Esophagus muscularis mucosa (tissue), 4 donors: ENCODE measurements at regions not wholly inside any gene's neighbourhood (a gene's known extent, or its start where the extent isn't known, plus 50 kb on each side); places are given as distances from the start of the nearest gene placed in this dataset.
"Not testable (repeated sequence)": the region's sequence is repeated elsewhere in the genome, so short reads cannot be mapped to it uniquely, and the experiment has no call there.

Experiments
- DNase-seq: peaks from one replicate; pipeline ENCODE4 v3.0.0-alpha.2; 2017; ENCODE audit errors: extremely low spot score
- H3K27ac ChIP-seq, 4 donors: fragments of 200-600 bp; sonication (generic); replicated peaks in 1 of 4; 1 replicate in 3 of 4; 2 replicates in 1 of 4; pipeline ENCODE4 v1.5.1; 2016 to 2019; ENCODE audit warnings: mild to moderate bottlenecking in 1 of 4
- H3K27me3 ChIP-seq, 4 donors: fragments of 200-600 bp; sonication (generic); one replicate each; pipeline versions ENCODE4 v1.5.1 to v1.6.0; 2016 to 2019
- H3K36me3 ChIP-seq, 4 donors: fragments of 200-600 bp; sonication (generic); one replicate each; pipeline ENCODE4 v1.5.1; 2016 to 2019
- H3K4me1 ChIP-seq, 4 donors: fragments of 200-600 bp; sonication (generic); one replicate each; pipeline ENCODE4 v1.5.1; 2016 to 2019
- H3K4me3 ChIP-seq, 4 donors: fragments of 200-600 bp; sonication (generic); 1 replicate in 2 of 4; 2 replicates in 2 of 4; pipeline ENCODE4 v1.5.1; 2016 to 2019; ENCODE audit warnings: mild to moderate bottlenecking in 4 of 4, moderate library complexity in 1 of 4
- H3K9me3 ChIP-seq, 4 donors: fragments of 200-600 bp; sonication (generic); 1 replicate in 3 of 4; 2 replicates in 1 of 4; pipeline ENCODE4 v1.5.1; 2016 to 2019
- EP300 ChIP-seq: sonication (generic); formaldehyde crosslinking; IDR thresholded peaks from one replicate; pipeline ENCODE4 v1.6.1; 2017; ENCODE audit warnings: antibody characterized with exemption
- POLR2A ChIP-seq: fragments of 450-650 bp; IDR thresholded peaks from one replicate; pipeline ENCODE4 v1.6.1; 2017; ENCODE audit warnings: antibody characterized with exemption, moderate library complexity, mild to moderate bottlenecking, low read depth
- POLR2AphosphoS5 ChIP-seq, 2 donors: sonication (generic); formaldehyde crosslinking; IDR thresholded peaks; one replicate each; pipeline ENCODE4 v1.6.1; 2017; ENCODE audit warnings: antibody characterized with exemption in 2 of 2
- WGBS: methylation state at CpG from one replicate; pipeline ENCODE4 v1.1.5; 2018; 5-methylcytosine and 5-hydroxymethylcytosine counted together
- intact Hi-C: fragments of 100-400 bp; cut with DNase I; formaldehyde crosslinking; loops from one replicate; pipeline ENCODE4 v1.15.1; 2023
- TF ChIP-seq, protein P1 (sequence below), 3 experiments: fragments of 200-600 bp in 2 of 3; fragments of 450-650 bp in 1 of 3; sonication (generic) in 2 of 3; IDR thresholded peaks; one replicate each; pipeline ENCODE4 v1.5.1; 2017 to 2019; ENCODE audit warnings: antibody characterized with exemption in 3 of 3, mild to moderate bottlenecking in 2 of 3, moderate library complexity in 1 of 3

- no peaks in the 10 kb centered on the region for H3K9me3 ChIP-seq
- no peaks in the 10 kb centered on the region for H3K27me3 ChIP-seq
- TF ChIP-seq POLR2AphosphoS5 (IDR thresholded peaks at IDR 0.05) (no peak), POLR2A (no peak)
- TF ChIP-seq, protein P1, sequence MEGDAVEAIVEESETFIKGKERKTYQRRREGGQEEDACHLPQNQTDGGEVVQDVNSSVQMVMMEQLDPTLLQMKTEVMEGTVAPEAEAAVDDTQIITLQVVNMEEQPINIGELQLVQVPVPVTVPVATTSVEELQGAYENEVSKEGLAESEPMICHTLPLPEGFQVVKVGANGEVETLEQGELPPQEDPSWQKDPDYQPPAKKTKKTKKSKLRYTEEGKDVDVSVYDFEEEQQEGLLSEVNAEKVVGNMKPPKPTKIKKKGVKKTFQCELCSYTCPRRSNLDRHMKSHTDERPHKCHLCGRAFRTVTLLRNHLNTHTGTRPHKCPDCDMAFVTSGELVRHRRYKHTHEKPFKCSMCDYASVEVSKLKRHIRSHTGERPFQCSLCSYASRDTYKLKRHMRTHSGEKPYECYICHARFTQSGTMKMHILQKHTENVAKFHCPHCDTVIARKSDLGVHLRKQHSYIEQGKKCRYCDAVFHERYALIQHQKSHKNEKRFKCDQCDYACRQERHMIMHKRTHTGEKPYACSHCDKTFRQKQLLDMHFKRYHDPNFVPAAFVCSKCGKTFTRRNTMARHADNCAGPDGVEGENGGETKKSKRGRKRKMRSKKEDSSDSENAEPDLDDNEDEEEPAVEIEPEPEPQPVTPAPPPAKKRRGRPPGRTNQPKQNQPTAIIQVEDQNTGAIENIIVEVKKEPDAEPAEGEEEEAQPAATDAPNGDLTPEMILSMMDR (IDR thresholded peaks at IDR 0.05): no peak
- no peak for DNase-seq
- no peak overlapping the region for H3K27ac ChIP-seq
- H3K36me3 ChIP-seq: no peaks in the 10 kb centered on the region
- WGBS: 67% methylated on average over 1 of the region's 1 CpG
- H3K4me3 ChIP-seq: no peak overlapping the region
- H3K4me1 ChIP-seq: no peaks in the 10 kb centered on the region
- intact Hi-C loops: no loop called here
These were observed 51.7 kb upstream of the MYO10 start for GRCh38 chr5:16987776-16988175.

DNA sequence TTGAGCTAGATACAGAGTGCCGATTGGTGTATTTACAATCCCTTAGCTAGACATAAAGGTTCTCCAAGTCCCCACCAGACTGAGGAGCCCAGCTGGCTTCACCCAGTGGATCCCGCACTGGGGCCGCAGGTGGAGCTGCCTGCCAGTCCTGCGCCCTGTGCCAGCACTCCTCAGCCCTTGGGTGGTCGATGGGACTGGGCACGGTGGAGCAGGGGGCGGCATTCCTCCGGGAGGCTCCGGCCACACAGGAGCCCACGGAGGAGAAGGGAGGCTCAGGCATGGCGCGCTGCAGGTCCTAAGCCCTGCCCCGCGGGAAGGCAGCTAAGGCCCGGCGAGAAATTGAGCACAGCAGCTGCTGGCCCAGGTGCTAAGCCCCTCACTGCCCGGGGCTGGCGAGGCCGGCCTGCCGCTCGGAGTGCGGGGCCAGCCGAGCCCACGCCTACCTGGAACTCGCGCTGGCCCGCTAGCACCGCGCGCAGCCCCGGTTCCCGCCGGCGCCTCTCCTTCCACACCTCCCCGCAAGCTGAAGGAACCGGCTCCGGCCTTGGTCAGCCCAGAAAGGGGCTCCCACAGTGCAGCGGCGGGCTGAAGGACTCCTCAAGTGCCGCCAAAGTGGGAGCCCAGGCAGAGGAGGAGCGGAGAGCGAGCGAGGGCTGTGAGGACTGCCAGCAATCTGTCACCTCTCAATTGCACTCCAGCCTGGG is 54.9 kb upstream of the MYO10 start:
- H3K4me1 ChIP-seq: peaks cover 0 to 10% (median 0%) of the 10 kb centered on the region in 4 donors
- H3K9me3 ChIP-seq, H3K36me3 ChIP-seq, H3K27me3 ChIP-seq, intact Hi-C loops, DNase-seq, H3K27ac ChIP-seq, H3K4me3 ChIP-seq: not testable (repeated sequence)
- 96% methylated on average over 43 of the region's 43 CpGs for WGBS

DNA sequence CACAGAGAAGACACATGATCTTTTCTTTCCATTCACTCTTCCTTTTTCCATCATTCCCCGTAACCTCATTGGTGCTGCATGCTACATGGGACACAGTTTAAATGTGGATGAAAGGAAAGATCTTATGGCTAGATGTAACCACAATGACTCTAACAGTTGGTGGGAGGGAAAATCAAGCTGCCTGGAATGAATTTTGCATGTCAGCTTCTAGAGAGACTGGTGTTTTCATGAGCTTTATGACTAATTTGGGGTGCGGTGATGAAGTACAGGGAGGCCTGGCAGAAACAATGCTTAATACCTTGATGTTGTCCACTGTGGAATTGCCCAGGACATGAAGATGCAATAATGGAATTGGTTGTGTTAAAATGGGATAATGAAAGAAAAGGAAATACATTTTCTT is 55.9 kb upstream of the MYO10 start:
- Histone ChIP-seq H3K36me3 (no peaks in the 10 kb centered on the region), H3K4me3 (no peak overlapping the region), H3K9me3 (no peaks in the 10 kb centered on the region), H3K27me3 (no peaks in the 10 kb centered on the region), H3K4me1 (peaks cover 0 to 10% (median 0%) of the 10 kb centered on the region in 4 donors), H3K27ac (no peak overlapping the region)
- WGBS: 74% methylated on average over 2 of the region's 2 CpGs
- no peak for DNase-seq
- no peak for TF ChIP-seq POLR2AphosphoS5 (IDR thresholded peaks at IDR 0.05)
- TF ChIP-seq, protein P1 (IDR thresholded peaks at IDR 0.05): no peak
- no peak for TF ChIP-seq POLR2A
- no peak for TF ChIP-seq EP300
- intact Hi-C loops: no loop called here

DNA sequence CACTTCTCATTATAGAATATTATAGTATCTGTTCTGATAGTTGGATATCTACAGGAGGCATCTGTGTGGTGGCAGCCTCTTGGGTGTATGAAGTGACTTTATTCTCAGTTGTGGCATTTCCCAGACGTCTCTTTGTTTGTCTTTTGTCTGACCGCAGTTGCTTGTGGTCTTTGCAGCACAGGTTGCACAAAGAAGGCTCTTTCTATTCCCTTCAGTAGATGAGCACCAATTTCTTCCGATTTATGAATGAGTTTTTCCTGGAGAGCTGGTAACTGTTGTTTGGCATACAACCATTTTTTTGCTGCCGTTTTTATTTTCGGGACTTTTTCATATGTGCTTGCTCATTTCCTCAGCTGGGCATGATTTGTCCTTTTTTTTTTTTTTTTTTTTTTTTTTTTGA is 56.4 kb upstream of the MYO10 start:
- H3K27me3 ChIP-seq: no peaks in the 10 kb centered on the region
- H3K9me3 ChIP-seq: no peaks in the 10 kb centered on the region
- intact Hi-C loops: no loop called here
- no peak overlapping the region for H3K27ac ChIP-seq
- WGBS: 62% methylated on average over 5 of the region's 5 CpGs
- peaks cover 0 to 10% (median 0%) of the 10 kb centered on the region in 4 donors for H3K4me1 ChIP-seq
- TF ChIP-seq POLR2A: no peak
- TF ChIP-seq, protein P1 (IDR thresholded peaks at IDR 0.05): no peak
- TF ChIP-seq EP300: no peak
- TF ChIP-seq POLR2AphosphoS5 (IDR thresholded peaks at IDR 0.05): no peak
- H3K36me3 ChIP-seq: no peaks in the 10 kb centered on the region
- DNase-seq: no peak
- H3K4me3 ChIP-seq: no peak overlapping the region

DNA sequence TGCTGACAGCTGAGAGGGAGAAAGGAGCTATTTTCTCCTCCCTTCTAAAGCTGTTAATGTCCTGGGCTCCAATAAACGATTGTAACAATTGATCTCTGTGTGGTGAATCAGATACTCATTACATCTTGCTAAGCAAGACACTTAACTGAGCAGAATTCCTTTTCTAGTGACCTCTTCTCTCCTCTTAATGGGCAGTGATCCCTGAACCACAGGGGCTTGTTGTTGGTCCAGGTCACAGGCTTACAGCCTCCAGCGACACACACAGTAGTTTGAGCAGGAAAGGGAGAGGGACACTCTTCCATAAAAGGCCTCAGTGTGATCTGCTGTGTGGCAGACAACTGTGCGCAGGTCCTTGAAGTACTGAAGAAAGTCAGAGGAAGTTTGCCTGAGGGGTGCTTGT is 58.5 kb upstream of the MYO10 start:
- TF ChIP-seq POLR2AphosphoS5 (IDR thresholded peaks at IDR 0.05) (no peak), EP300 (no peak), POLR2A (no peak)
- TF ChIP-seq, protein P1 (IDR thresholded peaks at IDR 0.05): no peak
- Histone ChIP-seq H3K27me3 (no peaks in the 10 kb centered on the region), H3K4me1 (peaks cover 0 to 10% (median 0%) of the 10 kb centered on the region in 4 donors), H3K9me3 (no peaks in the 10 kb centered on the region), H3K36me3 (no peaks in the 10 kb centered on the region), H3K27ac (no peak overlapping the region), H3K4me3 (no peak overlapping the region)
- 55% methylated on average over 3 of the region's 3 CpGs for WGBS
- intact Hi-C loops: no loop called here
- DNase-seq: no peak
